UCSD-AML1 (cell line): ENCODE measurements at regions not wholly inside any gene's neighbourhood (a gene's known extent, or its start where the extent isn't known, plus 50 kb on each side); places are given as distances from the start of the nearest gene placed in this dataset.
"Not testable (repeated sequence)": the region's sequence is repeated elsewhere in the genome, so short reads cannot be mapped to it uniquely, and the experiment has no call there.

Experiments used
- DNase-seq: peaks from one replicate; lab custom pipeline; 2025; ENCODE audit not compliant: unreplicated experiment; lab: John Stamatoyannopoulos, UW

- DNase-seq = no peak
Observed at GRCh38 chr7:79653136-79653631, 199.7 kb upstream of the MAGI2 start.

DNA sequence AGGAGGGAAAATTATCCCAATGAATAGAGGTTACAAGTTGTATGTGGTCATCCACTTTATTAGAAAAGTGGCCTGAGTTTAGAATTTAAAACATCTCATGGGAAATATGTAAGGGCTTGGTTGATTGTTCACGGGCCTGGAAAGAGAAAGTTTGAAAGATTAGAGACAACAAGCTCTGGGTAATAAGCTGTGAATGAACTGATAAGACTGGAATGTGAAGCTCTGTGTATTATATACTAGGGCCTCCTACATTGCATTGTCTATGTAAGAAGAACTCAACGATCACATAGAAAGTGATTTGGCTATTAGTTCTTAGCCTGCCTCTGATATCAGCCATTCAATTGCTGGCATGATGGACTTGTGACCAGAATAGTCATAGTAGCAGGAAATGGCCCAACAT lies 199.2 kb upstream of the MAGI2 start:
- DNase-seq = no peak

- DNase-seq = no peak
Observed at GRCh38 chr7:79647711-79648110, 194.2 kb upstream of the MAGI2 start.

GRCh38 chr7:79646278-79646677 lies 192.8 kb upstream of the MAGI2 start:
- no peak for DNase-seq

- DNase-seq = no peak
Observed at GRCh38 chr7:79636849-79637248, 183.4 kb upstream of the MAGI2 start.

DNA sequence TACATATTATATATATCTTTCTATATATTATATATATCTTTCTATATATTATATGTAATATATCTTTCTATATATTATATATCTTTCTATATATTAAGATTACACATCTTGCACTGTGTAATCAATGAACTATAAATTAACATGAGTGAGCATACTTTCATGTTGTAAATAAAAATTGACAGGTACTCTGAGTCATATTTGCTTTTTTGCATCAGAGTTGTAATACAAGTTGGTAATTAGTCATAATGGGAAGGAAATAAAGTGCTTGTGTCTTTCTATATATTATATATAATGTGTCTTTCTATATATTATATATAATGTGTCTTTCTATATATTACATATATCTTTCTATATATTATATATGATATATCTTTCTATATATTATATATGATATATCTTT lies 172.5 kb upstream of the MAGI2 start:
- DNase-seq = not testable (repeated sequence)

- no peak for DNase-seq
Observed at GRCh38 chr7:79624336-79624735, 170.9 kb upstream of the MAGI2 start.

DNA sequence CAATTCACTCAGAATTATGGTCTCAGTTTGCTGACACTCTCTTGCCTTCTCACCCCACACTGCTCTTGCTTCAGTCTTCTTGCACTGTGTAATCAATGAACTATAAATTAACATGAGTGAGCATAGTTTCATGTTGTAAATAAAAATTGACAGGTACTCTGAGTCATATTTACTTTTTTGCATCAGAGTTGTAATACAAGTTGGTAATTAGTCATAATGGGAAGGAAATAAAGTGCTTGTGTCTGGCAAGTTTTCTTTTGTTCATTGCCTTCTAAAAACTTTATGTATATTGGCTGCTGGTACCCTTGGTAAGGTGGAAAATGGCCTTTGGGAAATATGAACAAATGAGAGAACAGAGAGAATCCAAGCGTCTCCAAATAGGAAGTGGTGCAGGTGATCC lies 169.3 kb upstream of the MAGI2 start:
- no peak for DNase-seq

DNA sequence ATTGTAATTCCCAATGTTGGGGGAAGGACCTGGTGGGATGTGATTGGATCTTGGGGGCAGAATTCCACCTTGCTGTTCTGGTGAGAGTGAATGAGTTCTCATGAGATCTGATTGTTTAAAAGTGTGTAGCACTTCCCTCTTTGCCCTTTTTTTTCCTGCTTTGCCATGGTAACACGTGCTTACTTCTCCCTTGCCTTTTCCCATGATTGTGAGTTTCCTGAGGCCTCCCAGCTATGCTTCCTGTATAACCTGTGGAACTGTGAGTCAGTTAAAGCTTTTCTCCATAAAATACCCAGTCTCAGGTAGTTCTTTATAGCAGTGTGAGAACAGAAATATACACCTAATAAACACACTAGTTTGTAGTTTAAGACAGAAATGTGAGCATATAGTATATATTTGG lies 166.8 kb upstream of the MAGI2 start:
- DNase-seq = no peak

DNA sequence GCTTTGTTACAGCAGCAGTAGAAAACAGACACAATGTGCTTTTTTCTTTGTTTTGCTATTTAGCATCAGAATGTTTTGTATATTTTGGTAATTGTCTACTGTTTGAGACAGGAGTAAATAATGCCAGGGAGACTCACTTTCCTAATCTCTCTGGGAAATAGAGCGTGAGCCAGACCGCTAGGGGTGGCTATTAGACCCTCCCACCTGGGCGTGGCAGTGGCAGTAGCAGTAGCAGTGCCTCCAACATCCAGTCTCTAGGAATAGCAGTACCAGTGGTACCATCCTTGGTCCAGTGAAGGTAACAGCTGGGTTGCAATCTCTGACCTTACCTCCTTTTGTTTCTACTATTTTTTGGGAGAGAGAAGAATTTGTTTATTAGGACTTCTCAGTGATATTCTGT lies 165.7 kb upstream of the MAGI2 start:
- no peak for DNase-seq

GRCh38 chr7:79615871-79616640 lies 162.6 kb upstream of the MAGI2 start:
- DNase-seq = no peak

- no peak for DNase-seq
Observed at GRCh38 chr7:79615466-79615865, 162.0 kb upstream of the MAGI2 start.

DNA sequence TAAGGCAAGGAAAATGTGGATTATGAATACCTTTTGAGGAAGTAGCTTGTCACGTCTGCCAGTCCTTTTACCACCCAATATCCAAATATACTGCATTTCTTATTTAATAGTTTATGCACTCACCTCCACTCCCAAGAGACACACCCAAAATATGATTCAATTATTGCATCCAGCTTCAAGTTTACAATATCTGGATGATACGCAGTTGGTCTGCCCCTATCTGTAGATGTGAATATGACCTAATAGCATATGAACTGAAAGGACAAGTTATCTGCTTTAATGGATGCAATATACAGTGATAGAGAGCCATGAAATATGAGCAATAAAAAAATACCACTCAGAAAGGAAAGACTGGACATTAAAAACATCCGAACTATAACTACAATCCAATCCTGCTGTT lies 159.4 kb upstream of the MAGI2 start:
- DNase-seq = no peak

DNA sequence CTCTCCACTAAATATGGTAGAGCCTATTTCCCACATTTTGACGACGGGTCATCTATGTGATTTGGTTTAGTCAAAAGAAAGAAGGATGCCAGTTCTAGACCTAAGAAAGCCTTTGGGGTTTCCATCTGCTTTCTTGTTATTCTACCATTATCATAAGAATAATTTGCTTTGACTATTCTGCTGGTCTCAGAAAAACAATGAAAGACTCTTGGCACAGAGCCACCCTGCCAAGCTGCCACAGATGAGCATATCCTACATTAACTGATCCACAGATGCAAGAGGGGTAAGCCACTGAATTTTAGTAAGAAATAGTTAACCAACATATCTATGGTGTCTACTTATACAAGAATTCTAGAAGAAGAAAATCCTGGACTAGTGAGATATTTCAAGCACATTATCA lies 158.6 kb upstream of the MAGI2 start:
- no peak for DNase-seq

- no peak for DNase-seq
Observed at GRCh38 chr7:79610748-79611304, 157.4 kb upstream of the MAGI2 start.

DNA sequence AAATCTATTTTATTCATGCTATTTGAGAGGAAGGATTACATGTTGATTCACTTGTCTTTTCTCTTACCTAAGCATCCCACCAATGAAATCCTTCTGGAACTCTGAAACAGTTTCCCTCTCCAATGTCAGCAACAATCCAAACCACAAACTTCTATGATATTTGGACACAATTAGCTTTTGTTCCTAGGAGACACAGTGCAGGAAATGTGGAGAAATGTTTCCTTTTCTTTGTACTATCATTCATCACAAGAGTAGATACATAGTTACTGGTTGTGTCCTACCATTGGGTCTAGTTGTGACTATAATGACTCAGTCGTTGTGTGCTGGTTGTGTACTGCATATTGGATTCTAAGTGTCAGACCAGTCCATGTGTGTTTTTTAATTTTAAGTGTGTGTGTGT lies 156.8 kb upstream of the MAGI2 start:
- DNase-seq = no peak

- DNase-seq = no peak
Observed at GRCh38 chr7:79608005-79608404, 154.5 kb upstream of the MAGI2 start.

GRCh38 chr7:79604841-79605240 lies 151.4 kb upstream of the MAGI2 start:
- no peak for DNase-seq

GRCh38 chr7:79598351-79598750 lies 144.9 kb upstream of the MAGI2 start:
- no peak for DNase-seq

DNA sequence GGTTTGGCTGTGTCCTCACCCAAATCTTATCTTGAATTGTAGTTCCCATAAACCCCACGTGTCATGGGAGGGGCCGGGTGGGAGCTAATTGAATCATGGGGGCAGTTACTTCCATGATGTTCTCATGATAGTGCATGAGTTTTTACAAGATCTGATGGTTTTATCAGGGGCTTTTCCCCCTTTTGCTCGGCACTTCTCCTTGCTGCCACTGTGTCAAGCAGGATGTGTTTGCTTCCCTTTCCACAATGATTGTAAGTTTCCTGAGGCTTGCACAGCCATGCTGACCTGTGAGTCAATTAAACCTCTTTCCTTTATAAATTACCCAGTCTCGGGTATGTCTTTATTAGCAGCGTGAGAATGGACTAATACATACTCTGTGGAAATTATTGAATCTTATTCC lies 141.2 kb upstream of the MAGI2 start:
- not testable (repeated sequence) for DNase-seq

GRCh38 chr7:79593866-79594301 lies 140.4 kb upstream of the MAGI2 start:
- no peak for DNase-seq

- DNase-seq = no peak
Observed at GRCh38 chr7:79590916-79591623, 137.6 kb upstream of the MAGI2 start.
